Mucosa of descending colon (tissue), 3 donors: ENCODE measurements at regions not wholly inside any gene's neighbourhood (a gene's known extent, or its start where the extent isn't known, plus 50 kb on each side); places are given as distances from the start of the nearest gene placed in this dataset.

Source experiments
- ATAC-seq: fragments of 200-7000 bp; cut with Tn5 transposase; one replicate; pipeline ENCODE4 v1.9.1; 2020; ENCODE audit warnings: mild to moderate bottlenecking, moderate library complexity
- DNase-seq, 3 donors: peaks; one replicate each; pipeline ENCODE4 v3.0.0-alpha.2; 2020
- H3K36me3 ChIP-seq: fragments of 200-600 bp; one replicate; pipeline ENCODE4 v1.8.0; 2021; ENCODE audit warnings: low read depth, mild to moderate bottlenecking
- H3K4me1 ChIP-seq: fragments of 200-600 bp; one replicate; pipeline ENCODE4 v1.8.0; 2021; ENCODE audit warnings: low read depth, mild to moderate bottlenecking
- H3K4me3 ChIP-seq: fragments of 200-600 bp; one replicate; pipeline ENCODE4 v1.8.0; 2021; ENCODE audit warnings: mild to moderate bottlenecking
- H3K9me3 ChIP-seq: fragments of 200-600 bp; one replicate; pipeline ENCODE4 v1.8.0; 2021; ENCODE audit warnings: mild to moderate bottlenecking
- CTCF ChIP-seq: fragments of 200-600 bp; IDR thresholded peaks from one replicate; pipeline ENCODE4 v1.8.0; 2022; ENCODE audit warnings: antibody characterized with exemption, mild to moderate bottlenecking
- intact Hi-C, 2 donors: fragments of 100-400 bp; cut with DNase I in 1 of 2; cut with micrococcal nuclease in 1 of 2; formaldehyde crosslinking; loops; one replicate each; pipeline versions ENCODE4 v1.11.0 to v1.11.1; 2022; cut with DNase I, micrococcal nuclease
- donor health status: DM: no; HTN: no; CAD: no; lungs with moderate emphysema.
- donor health status: DM: no; HTN: no; CAD: no.
- donor health status: DM: no; HTN: yes; CAD: no.

GRCh38 chr5:167827766-167828165 is 463.7 kb upstream of the WWC1 start:
- intact Hi-C loops = no loop called here
- H3K4me3 ChIP-seq = no peak overlapping the region
- TF ChIP-seq CTCF = no peak
- no peaks in the 10 kb centered on the region for H3K36me3 ChIP-seq
- ATAC-seq = no peak
- peak in 1 of 3 donors; percentile 2 for DNase-seq
- no peaks in the 10 kb centered on the region for H3K4me1 ChIP-seq
- H3K9me3 ChIP-seq = no peaks in the 10 kb centered on the region

- no peak for ATAC-seq
- no peaks in the 10 kb centered on the region for H3K36me3 ChIP-seq
- no peak for TF ChIP-seq CTCF
Measured at GRCh38 chr5:167831754-167832504, 459.5 kb upstream of the WWC1 start.

GRCh38 chr5:167832609-167833008 is 458.8 kb upstream of the WWC1 start:
- no peak for DNase-seq
- H3K4me1 ChIP-seq = no peaks in the 10 kb centered on the region
- H3K36me3 ChIP-seq = no peaks in the 10 kb centered on the region
- no peak for TF ChIP-seq CTCF
- H3K9me3 ChIP-seq = no peaks in the 10 kb centered on the region
- H3K4me3 ChIP-seq = no peak overlapping the region
- ATAC-seq = no peak
- intact Hi-C loops = no loop called here

More at GRCh38 chr5:167831754-167832504, 459.5 kb upstream of the WWC1 start:
- Histone ChIP-seq H3K9me3 (no peaks in the 10 kb centered on the region), H3K4me1 (no peaks in the 10 kb centered on the region), H3K4me3 (no peak overlapping the region)
- intact Hi-C loops = no loop called here
- no peak for DNase-seq

GRCh38 chr5:167833456-167833855 is 458.0 kb upstream of the WWC1 start:
- ATAC-seq = no peak
- DNase-seq = no peak
- H3K4me3 ChIP-seq = no peak overlapping the region
- no peaks in the 10 kb centered on the region for H3K36me3 ChIP-seq
- no peaks in the 10 kb centered on the region for H3K9me3 ChIP-seq
- TF ChIP-seq CTCF = no peak
- H3K4me1 ChIP-seq = no peaks in the 10 kb centered on the region
- intact Hi-C loops = no loop called here

GRCh38 chr5:167835146-167835545 is 456.3 kb upstream of the WWC1 start:
- no peaks in the 10 kb centered on the region for H3K4me1 ChIP-seq
- intact Hi-C loops = no loop called here
- ATAC-seq (no peak), DNase-seq (no peak)
- H3K4me3 ChIP-seq = no peak overlapping the region
- no peaks in the 10 kb centered on the region for H3K36me3 ChIP-seq
- H3K9me3 ChIP-seq = no peaks in the 10 kb centered on the region
- no peak for TF ChIP-seq CTCF
